NCI-H82 treated with DMSO at 0.1 percent for 48 hours (cell line): ENCODE measurements at regions not wholly inside any gene's neighbourhood (a gene's known extent, or its start where the extent isn't known, plus 50 kb on each side); places are given as distances from the start of the nearest gene placed in this dataset.

ENCODE experiments used
- DNase-seq: peaks from one replicate; lab custom pipeline; 2025; ENCODE audit not compliant: unreplicated experiment; lab: John Stamatoyannopoulos, UW

DNA sequence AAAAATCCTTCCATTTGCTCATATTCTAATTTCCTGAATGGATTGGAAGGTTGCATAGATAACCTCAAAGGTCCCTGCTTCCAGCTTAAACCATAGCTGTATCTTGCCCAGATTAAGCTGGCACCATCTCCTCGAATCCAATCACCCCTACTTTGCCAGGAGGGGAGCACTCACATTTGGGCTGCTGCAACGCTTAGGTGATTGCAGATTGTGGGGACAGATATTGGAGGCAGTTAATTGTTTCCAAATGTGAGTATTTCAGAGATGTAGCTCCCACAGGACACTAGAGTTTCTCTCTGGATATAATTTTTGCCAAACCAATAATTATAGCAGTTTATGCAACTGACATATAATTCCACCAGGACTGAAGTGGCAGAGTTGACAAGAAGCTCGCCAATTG lies 53.5 kb upstream of the ACSL1 start:
- no peak for DNase-seq

DNA sequence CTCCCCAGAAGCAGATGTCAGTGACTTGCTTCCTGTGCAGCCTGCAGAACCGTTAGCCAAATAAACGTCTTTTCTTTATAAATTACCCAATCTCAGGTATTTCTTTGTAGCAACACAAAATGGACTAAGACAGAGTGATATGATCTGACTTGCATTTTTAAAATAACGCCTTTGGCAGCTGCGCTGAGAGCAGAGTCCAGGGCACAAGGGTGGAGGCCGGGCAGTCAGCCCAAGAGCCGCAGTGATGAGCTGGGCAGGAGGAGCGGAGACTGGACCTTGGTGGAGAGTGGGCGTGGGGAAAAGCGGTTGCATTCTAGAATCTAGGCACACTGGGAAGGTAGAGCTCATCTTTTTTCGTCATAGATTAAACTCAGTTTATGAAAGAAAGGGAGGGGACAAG lies 56.5 kb upstream of the ACSL1 start:
- DNase-seq = no peak

GRCh38 chr4:184883024-184883423 lies 57.3 kb upstream of the ACSL1 start:
- no peak for DNase-seq

DNA sequence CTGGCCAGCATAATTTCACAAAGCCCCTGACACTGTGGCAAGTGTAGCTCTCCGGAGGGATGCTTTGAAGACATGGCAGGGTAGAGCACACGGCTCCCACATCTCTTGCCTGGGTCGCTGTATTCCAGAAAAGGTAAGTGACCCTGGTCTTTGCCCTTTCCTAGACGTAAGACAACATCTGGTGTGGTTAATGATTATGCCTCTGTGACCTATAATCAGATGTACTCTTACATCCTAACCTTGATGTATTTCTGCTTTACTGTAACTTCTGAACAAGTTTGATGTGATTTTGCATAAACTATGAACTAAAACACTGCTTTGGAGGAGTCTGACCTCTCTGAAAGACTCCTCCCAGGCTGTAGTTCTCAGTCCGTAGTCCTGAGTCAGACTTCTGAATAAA lies 59.1 kb upstream of the ACSL1 start:
- no peak for DNase-seq

DNA sequence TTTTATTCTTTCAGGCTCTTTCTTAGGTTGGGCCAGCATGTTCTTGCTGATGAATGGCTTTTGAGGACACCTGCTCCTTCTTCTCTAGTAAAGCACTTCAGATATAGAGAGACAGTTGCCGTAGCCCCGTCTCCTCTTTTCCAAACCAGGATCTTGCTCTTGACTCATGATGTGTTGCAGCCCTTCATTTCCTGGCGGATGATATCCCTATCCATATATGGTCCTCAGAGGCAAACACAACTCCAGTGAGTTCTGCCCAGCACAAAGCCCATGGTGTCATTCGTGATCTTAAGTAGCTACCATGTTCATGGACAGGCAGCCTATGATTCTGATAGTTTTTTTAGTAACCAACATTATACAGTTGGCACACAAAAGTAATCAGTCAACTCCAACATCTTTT lies 59.8 kb upstream of the ACSL1 start:
- no peak for DNase-seq

DNA sequence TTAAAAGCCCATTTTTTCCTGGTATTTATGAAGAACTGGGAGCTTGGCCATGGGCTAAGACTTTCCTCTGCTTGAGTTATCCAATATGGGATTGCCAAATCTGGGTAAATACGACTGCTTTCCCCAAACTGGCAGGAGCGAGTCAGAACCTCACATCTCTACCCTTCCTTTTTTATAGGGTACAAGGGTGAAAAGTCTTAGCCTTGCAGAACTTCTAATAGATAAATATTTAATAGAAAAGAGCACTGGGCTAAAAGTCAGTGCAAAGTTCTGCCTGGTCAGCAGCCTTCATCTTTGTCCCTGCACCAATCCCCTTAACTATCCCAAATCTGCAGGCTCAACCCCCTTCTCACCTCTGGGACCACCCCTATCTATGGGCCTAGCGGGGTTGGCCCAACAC lies 61.6 kb upstream of the ACSL1 start:
- DNase-seq = no peak

DNA sequence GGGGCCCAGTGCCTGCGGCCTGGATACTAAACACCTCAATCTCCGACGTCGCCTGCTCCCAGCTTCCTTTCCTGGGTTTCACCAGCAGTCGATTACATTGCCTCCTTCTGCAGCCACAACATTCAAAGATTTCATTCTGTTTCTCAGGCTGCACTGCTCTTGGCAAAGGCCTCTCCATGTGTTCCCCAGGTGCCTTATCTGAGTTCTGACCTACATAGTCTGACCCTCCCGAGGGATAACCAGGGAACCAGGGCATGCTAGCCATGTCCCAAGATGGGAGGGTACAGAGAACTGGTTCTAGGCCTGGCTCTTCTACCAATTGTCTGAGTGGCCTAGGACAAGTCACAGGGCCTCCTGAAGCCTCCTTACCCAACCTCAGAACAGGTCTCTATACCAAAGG lies 62.2 kb upstream of the ACSL1 start:
- no peak for DNase-seq

GRCh38 chr4:184889666-184890335 lies 64.0 kb upstream of the ACSL1 start:
- no peak for DNase-seq

- DNase-seq = no peak
Observed at GRCh38 chr4:184890499-184890898, 64.7 kb upstream of the ACSL1 start.

GRCh38 chr4:184891816-184892397 lies 66.1 kb upstream of the ACSL1 start:
- DNase-seq = no peak

- DNase-seq = no peak
Observed at GRCh38 chr4:184892999-184893398, 67.2 kb upstream of the ACSL1 start.

DNA sequence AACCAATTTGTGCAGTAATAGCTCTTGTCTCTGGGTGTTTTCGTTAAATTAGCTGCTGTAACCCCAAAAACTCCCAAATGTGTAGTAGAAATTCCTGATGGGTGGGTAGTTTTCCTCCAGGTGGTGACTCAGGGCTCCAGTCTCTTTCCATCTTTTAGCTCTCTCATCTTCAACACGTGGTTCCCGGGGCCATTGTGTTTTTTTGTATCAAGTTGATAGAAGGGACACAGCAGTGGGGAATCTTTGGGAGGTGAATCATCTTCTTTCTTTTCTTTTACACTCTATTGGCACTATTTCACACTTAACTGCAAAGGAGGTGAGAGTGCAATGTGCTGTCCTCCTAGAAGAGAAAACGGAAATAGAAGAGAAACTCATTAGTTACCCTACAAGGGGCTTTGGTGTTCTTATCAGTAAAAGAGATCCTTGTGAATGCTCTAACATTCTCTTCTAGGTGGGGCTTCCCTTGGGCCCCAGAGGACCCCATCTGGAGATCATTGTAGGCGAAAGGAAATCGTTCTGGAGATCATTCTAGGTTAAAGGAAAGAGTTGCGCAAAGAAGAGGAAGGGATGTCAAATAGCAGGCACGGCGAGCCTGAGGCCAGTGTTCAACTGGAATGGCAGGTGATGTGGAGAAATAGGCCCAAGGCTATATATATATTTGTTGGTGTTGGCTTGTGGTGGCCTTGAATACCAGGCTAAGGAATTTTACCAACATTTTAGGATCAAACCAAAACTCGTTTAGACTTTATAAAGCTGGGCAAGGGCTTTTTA lies 68.2 kb upstream of the ACSL1 start:
- DNase-seq = no peak

DNA sequence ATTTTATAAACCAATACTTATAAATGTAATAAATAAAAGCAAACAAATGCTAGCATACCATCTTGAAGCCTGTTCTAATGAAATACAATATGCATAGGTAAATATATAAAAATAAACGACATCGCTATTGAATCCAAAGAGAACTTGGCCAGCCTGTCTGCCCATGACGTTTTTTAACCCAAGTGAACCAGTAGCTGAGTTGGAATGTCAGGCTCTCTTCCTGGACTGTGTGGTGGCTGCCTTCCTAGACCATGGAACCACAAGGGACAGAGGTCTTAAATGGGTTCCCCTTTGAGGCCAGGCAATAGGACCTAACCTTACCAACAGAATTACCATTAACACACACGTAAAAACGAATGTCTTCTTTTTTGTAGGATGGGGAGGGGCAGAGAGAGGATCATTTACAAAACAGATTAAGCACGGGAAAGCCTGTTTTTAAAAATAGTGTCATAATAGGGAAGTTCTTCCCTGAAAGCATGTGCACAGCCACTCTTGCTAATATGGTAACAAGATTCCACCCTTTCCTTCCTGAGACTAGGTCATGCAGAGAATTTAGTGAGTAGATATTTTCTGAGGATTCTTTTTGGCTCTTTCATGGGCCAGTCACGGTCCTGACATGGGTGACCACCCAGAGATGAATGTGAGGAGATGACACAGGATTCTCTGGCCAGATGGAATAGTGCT lies 69.4 kb upstream of the ACSL1 start:
- DNase-seq = no peak

GRCh38 chr4:184896868-184897715 lies 71.3 kb upstream of the ACSL1 start:
- no peak for DNase-seq

DNA sequence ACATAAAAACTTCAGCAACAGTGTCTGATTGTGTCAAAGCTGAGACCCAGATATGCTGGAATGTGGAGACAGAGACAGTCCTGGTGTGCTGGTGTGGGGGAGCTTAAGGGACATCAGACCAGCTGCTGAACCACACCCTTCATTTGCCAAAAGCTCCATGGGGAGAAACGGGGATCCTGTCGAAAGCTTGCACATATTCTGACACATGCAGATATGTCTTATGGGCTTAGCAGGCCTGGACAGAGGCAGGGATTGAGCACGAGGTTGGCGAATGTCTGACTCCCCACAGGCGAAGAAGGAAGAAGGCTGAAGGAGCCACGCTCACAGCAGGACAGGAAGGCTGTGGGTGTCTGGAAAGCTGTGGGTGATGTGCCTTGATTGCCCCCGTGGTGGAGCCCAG lies 72.1 kb upstream of the ACSL1 start:
- no peak for DNase-seq

- no peak for DNase-seq
Observed at GRCh38 chr4:184898793-184899192, 73.0 kb upstream of the ACSL1 start.

DNA sequence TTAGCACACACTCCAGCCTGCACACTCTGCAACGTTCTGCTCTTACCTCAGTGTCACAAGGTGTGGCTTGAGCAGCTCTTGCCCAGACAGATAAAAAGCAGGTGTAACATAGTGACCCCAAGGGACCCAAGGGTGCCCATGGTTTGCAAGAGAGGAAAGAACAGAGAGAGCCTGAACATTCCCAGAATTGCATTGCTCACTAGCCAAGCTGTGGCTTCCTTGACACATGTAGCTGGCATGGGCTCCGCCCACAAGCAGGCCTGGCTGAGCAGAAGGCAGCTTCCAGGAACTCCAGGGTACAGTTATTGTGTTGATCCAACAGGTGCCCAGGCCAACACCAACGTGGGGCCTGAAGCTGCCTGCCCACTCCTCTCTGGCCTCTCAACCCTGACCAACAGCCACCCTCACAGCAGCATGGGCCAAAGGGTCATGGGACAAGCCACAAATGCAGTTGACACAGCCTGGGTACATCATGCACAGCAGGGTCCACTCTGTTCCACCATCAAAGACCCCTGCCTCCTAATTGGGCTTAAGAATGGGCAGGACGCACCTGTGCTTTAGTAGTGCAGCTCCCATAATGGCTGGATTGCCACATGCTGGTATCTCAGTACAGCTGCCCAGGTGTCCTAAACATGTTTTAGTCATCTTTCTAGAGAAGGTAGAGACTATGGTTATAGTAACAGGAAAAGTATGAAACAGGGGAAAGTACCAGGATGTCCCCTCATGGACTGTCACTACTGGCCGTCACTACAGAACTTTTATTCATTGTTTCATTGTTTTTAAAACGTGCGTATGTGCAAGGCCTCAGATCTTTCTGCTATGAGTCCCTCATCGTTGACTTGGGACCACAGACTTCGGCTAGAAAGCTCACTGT lies 73.7 kb upstream of the ACSL1 start:
- no peak for DNase-seq

DNA sequence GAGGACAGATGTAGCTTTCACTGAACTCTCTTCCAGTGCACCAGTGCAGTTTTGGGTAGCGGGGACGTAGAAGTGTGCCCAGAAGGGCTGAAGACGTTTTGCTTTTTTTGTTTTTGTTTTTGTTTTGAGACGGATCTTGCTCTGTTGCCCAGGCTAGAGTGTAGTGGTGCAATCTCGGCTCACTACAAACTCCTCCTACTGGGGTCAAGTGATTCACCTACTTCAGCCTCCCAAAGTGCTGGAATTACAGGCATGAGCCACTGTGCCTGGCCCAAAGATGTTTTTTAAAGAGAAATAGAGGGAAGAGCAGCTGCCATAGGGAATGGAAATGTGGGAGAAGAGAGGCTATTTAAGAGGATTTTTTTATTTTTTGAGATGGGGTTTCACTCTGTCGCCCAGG lies 74.4 kb upstream of the ACSL1 start:
- DNase-seq = no peak

DNA sequence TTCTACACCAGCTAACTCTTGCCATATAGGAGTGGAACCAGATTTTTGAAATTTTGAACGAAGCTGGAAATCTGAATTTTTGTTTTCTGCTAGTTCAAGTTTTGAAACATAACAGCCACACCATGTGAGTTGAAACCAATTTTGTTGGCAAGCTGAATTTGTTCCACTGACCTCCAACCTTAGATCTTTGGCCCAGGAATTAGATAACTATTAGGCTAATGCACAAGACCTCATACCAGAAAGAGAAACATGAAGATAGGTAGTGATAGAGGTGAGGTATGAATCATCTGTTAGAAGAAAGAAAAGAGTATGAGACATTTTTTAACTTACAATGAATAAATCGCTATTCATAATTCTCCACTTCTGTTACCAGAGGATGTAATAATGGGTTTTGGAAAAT lies 76.8 kb upstream of the ACSL1 start:
- DNase-seq = no peak

- no peak for DNase-seq
Observed at GRCh38 chr4:184906480-184907097, 80.8 kb upstream of the ACSL1 start.
